Activated CD4-positive, alpha-beta T cell treated with anti-CD3 and anti-CD28 coated beads, Interleukin-2, Interleukin-4, amounts not matched to agents 100 ng/mL and 50 ng/mL, durations not matched to agents 16 hours and 8 hours (primary cell): ENCODE measurements at regions not wholly inside any gene's neighbourhood (a gene's known extent, or its start where the extent isn't known, plus 50 kb on each side); places are given as distances from the start of the nearest gene placed in this dataset.

Source experiments
- DNase-seq: peaks from one replicate; pipeline ENCODE4 v3.0.0-alpha.2; 2020; ENCODE audit warnings: low spot score

DNA sequence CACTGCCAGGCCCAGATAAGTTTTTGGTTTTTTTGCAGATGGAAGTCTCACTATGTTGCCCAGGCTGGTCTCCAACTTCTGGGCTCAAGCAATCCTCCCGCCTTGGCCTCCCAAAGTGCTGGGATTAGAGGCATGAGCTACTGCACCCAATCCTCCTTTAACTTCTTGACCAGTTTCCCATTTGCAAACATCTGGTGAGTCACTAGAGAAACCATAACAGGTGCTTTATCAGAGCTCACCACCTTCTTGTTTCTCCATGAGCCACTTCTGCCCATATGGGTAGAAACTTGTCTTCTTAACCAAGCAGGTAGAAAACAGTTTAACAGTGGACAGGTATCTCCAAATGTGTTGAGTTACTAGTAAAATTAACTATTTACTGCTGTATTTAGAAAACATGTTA lies 128.4 kb upstream of the AP1S2 start:
- DNase-seq: no peak

- no peak for DNase-seq
Observed at GRCh38 chrX:15977644-15978043, 123.0 kb upstream of the AP1S2 start.

GRCh38 chrX:15976396-15976795 lies 121.8 kb upstream of the AP1S2 start:
- DNase-seq: no peak

GRCh38 chrX:15973946-15974345 lies 119.3 kb upstream of the AP1S2 start:
- DNase-seq: no peak

DNA sequence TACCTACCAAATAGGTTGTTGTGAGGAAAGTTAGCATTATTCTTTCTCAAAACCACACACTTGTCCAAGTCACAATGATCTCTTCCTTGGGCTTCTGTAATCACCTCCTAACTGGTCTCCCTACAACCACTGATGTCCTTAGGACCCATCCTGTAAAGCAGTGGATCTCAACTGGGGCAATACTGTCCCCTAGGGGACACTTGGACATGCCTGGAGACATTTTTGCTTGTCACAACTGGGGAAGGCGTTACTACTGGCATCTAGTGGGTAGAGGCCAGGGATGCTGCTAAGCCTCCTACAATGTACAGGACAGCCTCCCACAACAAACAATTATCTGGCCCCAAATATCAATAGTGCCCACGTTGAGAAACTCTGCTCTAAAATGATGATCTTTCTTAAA lies 118.7 kb upstream of the AP1S2 start:
- peak; percentile 5 for DNase-seq

GRCh38 chrX:15971696-15972095 lies 117.1 kb upstream of the AP1S2 start:
- no peak for DNase-seq

GRCh38 chrX:15963858-15964257 lies 109.2 kb upstream of the AP1S2 start:
- DNase-seq: no peak

DNA sequence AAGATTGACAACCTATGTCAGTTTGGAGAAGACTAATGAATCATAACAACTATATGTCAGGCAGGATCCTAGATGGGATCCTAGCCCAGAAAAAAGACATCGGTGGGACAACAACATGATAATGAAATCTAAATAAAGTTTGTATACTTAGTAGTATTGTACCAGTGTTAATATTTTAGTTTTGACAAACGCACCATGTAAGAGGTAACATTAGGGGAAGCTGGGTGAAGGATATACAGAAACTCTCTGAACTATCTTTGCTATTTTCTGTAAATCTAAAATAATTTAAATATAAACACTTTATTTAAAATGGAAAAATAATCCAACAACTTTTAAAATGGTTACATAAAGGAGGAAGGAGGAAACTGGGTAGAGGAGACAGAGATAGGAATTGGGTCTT lies 105.6 kb upstream of the AP1S2 start:
- no peak for DNase-seq

GRCh38 chrX:15956681-15957080 lies 102.1 kb upstream of the AP1S2 start:
- no peak for DNase-seq

DNA sequence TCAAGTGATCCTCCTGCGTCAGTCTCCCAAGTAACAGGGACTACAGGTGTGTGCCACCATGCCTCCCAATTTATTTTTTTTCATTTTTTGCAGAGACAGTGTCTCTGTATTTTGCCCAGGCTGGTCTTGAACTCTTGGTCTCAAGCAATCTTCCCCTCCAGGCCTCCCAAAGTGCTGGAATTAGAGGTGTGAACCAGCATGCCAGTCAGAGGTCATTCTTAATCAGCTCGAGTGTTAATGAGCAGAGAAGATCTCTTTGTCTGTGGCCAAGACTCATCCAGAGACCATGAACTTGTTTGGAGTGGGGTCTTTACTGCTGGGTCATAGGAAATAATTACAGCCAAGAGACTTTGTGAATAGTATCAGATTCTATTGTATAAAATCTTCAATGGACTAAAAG lies 99.2 kb upstream of the AP1S2 start:
- DNase-seq: no peak

DNA sequence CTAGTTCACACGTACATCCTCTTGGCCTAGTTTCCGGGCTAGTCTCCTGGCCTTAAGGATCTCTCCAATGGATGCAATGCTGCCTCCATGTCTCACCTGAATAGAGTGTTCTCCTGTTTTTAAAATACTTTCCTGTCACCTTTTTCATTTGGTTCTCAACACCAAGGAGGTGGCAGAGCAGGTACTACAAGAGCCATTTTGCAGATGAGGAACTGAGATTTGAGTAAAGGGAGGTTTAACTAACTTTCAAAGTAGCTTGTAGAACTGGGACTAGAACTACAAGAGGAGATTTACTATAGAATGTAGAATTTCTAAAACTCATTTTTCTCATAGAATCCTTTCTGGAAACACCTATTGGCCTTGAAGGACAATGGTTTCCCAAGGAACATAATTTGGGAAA lies 97.6 kb upstream of the AP1S2 start:
- no peak for DNase-seq

DNA sequence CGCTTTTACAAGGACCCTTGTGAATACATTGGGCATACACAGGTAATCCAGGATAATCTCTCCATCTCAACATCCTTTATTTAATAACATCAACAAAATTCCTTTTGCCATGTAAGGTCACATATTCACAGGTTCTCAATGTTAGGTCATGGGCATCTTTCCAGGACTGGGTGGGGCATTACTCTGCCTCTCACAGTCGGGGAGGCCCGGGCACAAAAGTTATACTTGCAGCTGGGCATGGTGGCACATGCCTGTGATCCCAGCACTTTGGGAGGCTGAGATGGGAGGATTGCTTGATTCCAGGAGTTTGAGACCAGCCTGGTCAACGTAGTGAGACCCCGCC lies 93.7 kb upstream of the AP1S2 start:
- DNase-seq: no peak

GRCh38 chrX:15947648-15948317 lies 93.2 kb upstream of the AP1S2 start:
- DNase-seq: no peak

GRCh38 chrX:15946783-15947580 lies 92.4 kb upstream of the AP1S2 start:
- DNase-seq: no peak

DNA sequence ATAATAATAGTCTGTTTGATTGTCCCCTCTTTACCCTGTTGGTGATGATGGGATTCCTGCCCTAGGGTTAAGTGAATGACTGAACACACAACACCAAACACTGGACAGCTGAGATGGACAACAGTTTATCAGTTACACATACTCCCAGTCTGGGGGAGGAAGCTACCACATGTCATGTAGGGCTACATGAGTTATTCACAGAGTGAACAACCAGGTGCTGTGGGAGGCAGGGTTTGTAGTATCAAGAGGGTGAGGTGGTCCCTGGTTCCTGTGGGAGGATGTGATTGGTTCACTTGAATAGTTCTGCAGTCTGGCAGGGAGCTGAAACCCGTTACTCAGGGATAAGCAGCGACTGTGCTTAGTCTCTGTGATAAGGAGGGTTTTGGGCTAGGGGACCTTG lies 88.8 kb upstream of the AP1S2 start:
- no peak for DNase-seq

DNA sequence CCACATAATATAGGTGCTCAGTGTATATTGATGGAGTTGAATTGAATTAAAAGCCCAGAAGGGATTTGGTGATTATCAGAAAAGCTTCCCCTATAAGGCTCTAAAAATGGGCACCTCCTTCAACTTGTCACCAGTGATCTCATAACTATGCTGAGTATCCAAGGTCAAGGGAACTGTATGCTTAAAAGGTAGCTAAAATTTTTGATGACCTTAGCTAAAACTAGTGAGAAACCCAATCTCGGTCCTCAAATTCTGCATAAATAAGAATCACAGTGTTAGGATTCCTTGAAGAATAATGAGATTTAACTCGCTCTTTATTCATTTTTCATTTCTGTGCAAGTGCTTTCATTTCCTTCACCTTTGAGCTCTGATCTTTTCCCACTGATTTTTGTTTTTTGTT lies 87.7 kb upstream of the AP1S2 start:
- no peak for DNase-seq

DNA sequence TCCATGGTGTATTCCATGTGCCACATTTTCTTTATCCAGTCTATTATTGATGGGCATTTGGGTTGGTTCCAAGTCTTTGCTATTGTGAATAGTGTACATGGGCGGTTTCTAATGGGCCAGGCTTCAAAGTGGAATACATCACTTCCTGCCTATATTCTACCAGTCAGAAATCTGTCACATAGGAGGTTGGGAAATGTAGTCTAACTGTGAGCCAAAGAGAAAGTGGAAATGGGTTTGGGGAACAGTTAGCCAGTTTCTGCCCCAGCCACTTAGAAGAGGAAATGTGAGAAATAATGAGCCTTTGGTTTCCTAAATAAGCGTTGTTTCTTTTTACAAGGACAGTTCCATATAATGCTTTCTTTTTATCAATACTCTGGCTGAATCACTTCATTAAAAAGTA lies 85.1 kb upstream of the AP1S2 start:
- no peak for DNase-seq

DNA sequence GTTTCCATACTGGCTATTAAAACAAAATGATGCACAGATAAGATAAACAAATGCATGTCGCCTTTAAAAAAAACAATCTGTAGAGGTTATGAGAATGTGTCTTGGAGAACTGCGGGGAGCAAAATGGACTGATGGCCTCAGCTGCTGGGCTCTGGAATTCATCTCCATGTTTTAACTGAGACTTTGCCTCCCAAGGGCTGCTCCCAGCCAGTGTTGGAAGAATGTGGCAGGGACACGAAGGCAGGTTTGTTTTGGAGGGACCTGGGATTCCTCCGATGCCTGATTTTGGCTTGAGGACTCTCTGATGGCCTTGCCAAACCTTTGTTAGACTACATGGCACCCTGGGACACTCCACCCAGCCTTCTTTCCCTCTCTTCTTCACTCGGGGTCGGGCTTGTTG lies 83.5 kb upstream of the AP1S2 start:
- no peak for DNase-seq

- no peak for DNase-seq
Observed at GRCh38 chrX:15931362-15931761, 76.7 kb upstream of the AP1S2 start.

GRCh38 chrX:15930585-15930984 lies 76.0 kb upstream of the AP1S2 start:
- no peak for DNase-seq

DNA sequence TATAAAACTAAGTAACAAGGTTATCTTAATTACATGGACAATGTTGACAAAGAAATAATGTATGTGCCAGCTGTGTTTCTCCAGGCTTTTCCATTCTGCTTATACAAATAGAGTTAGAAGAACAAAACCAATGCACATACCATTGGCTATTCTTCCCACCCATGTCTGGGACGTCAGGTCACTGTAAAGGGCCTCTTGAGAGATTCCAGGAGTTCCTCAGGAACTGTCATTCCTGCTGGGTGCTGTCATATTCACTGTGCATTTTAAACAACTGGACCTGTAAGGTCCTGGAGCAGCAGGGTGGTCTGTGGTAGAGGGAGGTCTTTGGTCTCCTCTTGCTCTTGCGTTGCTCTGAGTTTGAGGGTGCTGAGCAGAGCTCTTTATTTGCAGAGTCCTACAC lies 74.6 kb upstream of the AP1S2 start:
- DNase-seq: no peak

DNA sequence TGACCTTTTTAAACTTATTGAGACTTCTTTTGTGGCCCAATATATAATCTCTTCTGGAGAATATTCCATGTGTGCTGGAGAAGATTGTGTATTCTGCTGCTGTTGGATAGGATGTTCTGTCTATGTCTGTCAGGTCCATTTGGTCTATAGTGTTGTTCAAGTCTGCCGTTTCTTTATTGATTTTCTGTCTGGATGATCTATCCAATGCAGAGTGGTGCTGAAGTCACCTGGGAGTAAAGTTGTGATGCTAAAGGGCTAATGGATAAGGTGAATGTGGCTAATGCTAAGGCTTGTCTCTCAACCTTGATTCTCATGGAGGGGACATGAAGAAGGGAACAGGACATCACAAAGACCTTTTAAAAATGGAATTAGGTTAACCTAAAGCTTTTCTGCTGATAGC lies 72.0 kb upstream of the AP1S2 start:
- DNase-seq: no peak

DNA sequence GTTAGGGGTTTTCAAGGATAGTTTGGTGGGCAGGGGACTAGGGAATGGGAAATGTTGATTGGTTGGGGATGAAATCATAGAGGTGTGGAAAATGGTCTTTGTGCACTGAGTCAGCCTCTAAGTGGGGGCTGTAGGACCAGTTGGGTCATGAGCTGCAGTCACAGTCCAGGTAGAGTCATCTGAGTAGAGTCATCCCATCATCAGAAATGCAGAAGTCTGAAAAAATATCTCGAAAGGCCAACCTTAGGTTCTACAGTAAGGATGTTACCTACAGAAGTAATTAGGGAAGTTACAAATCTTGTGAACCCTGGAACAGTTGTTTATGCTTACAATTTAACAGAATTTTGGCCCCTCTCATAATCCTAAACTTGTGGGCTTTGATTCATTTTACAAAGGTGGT lies 63.4 kb upstream of the AP1S2 start:
- DNase-seq: no peak

DNA sequence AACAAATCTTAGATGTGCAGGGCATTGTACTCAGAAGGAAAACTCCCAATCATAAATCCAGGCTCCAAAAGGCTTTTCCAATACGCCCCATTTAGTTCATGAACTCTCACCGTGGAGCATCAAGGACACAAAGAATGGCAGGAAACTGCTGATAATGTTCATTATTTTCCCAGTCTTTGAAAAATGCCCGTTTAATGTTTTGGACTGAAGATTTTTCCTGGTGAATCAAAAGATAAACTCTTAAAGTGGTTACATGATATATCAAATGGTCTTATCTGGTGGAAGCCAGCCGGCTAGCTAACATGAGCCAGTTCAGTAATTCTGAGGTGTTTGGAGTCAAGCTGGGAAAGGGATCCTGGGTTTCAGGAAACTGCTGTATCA lies 62.1 kb upstream of the AP1S2 start:
- no peak for DNase-seq
